Lower leg skin (tissue), 3 donors: ENCODE measurements at regions not wholly inside any gene's neighbourhood (a gene's known extent, or its start where the extent isn't known, plus 50 kb on each side); places are given as distances from the start of the nearest gene placed in this dataset.

Experiments
- POLR2A ChIP-seq, 2 donors: fragments of 450-650 bp; IDR thresholded peaks; one replicate each; pipeline ENCODE4 v1.6.1; 2016 to 2017; ENCODE audit warnings: antibody characterized with exemption in 2 of 2, mild to moderate bottlenecking in 1 of 2, moderate library complexity in 1 of 2
- TF ChIP-seq, protein P1 (sequence below), 3 donors: fragments of 450-650 bp; IDR thresholded peaks; one replicate each; pipeline ENCODE4 v1.5.1; 2016; ENCODE audit warnings: antibody characterized with exemption in 3 of 3, mild to moderate bottlenecking in 3 of 3, moderate library complexity in 2 of 3

DNA sequence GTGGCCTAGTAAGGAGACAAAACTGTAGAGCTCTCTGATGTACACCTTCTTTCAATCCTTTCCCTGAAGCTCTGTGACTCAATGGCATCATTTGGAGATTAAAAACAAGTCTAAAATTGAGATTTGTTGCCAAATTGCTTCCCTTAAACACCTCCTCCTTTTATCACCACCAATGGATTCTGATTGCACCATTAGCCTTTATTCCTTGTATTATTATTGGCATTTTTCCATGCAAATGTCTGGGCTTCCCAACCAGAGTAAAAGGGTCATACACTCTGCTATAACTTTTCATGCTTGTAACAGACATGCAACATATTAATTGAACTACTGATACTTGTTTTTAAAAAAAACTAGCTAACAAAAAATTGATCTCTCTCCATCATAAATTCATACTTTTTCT, 124.2 kb downstream of the CCDC34 start:
- TF ChIP-seq POLR2A (IDR thresholded peaks at IDR 0.05), result no peak
- TF ChIP-seq, protein P1, sequence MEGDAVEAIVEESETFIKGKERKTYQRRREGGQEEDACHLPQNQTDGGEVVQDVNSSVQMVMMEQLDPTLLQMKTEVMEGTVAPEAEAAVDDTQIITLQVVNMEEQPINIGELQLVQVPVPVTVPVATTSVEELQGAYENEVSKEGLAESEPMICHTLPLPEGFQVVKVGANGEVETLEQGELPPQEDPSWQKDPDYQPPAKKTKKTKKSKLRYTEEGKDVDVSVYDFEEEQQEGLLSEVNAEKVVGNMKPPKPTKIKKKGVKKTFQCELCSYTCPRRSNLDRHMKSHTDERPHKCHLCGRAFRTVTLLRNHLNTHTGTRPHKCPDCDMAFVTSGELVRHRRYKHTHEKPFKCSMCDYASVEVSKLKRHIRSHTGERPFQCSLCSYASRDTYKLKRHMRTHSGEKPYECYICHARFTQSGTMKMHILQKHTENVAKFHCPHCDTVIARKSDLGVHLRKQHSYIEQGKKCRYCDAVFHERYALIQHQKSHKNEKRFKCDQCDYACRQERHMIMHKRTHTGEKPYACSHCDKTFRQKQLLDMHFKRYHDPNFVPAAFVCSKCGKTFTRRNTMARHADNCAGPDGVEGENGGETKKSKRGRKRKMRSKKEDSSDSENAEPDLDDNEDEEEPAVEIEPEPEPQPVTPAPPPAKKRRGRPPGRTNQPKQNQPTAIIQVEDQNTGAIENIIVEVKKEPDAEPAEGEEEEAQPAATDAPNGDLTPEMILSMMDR (IDR thresholded peaks at IDR 0.05), result no peak
